Heart right ventricle (tissue), 16 donors: ENCODE measurements at regions not wholly inside any gene's neighbourhood (a gene's known extent, or its start where the extent isn't known, plus 50 kb on each side); places are given as distances from the start of the nearest gene placed in this dataset.

Experiments
- ATAC-seq, 8 donors: fragments of 200-7000 bp; cut with Tn5 transposase; one replicate each; pipeline ENCODE4 v1.9.1; 2020; ENCODE audit warnings: mild to moderate bottlenecking in 8 of 8, moderate library complexity in 8 of 8, moderate number of reproducible peaks in 1 of 8
- DNase-seq, 2 donors: peaks; one replicate each; pipeline ENCODE4 v3.0.0-alpha.2; 2020
- H3K27ac ChIP-seq, 10 donors: fragments of 200-600 bp; sonication (generic) in 2 of 10; one replicate each; pipeline versions ENCODE4 v1.5.0 to v1.8.0; 2020 to 2022; ENCODE audit warnings: mild to moderate bottlenecking in 3 of 10
- H3K27me3 ChIP-seq, 7 donors: fragments of 200-600 bp; one replicate each; pipeline ENCODE4 v1.8.0; 2021 to 2022; ENCODE audit warnings: mild to moderate bottlenecking in 2 of 7
- H3K36me3 ChIP-seq, 9 donors: fragments of 200-600 bp; sonication (generic) in 1 of 9; one replicate each; pipeline versions ENCODE4 v1.5.0 to v1.8.0; 2020 to 2022; ENCODE audit warnings: mild to moderate bottlenecking in 2 of 9
- H3K4me1 ChIP-seq, 9 donors: fragments of 200-600 bp; sonication (generic) in 1 of 9; one replicate each; pipeline versions ENCODE4 v1.5.0 to v1.8.0; 2020 to 2022; ENCODE audit warnings: mild to moderate bottlenecking in 4 of 9
- H3K4me3 ChIP-seq, 10 donors: fragments of 200-600 bp; sonication (generic) in 2 of 10; one replicate each; pipeline versions ENCODE4 v1.5.0 to v1.8.0; 2020 to 2022; ENCODE audit warnings: mild to moderate bottlenecking in 7 of 10, moderate library complexity in 2 of 10
- H3K9me3 ChIP-seq, 11 donors: fragments of 200-600 bp in 10 of 11; sonication (generic) in 2 of 11; one replicate each; pipeline versions ENCODE4 v1.5.0 to v1.8.0; 2013 to 2022; ENCODE audit warnings: mild to moderate bottlenecking in 2 of 11, control low read depth in 1 of 11, moderate library complexity in 1 of 11
- WGBS, 2 donors: extraction: QIAGEN DNeasy Blood & Tissue Kit; methylation state at CpG; one replicate each; pipeline ENCODE4 v1.1.7; 2013; ENCODE audit warnings: inconsistent platforms in 1 of 2; 5-methylcytosine and 5-hydroxymethylcytosine counted together
- intact Hi-C, 10 donors: fragments of 100-400 bp; cut with DNase I; formaldehyde crosslinking; loops; one replicate each; pipeline versions ENCODE4 v1.11.1 to v1.14.2; 2022
- TF ChIP-seq, protein P1 (sequence below), 9 donors: fragments of 200-600 bp; sonication (generic) in 2 of 9; IDR thresholded peaks; one replicate each; pipeline versions ENCODE4 v1.5.0 to v1.8.0; 2021 to 2022; ENCODE audit warnings: antibody characterized with exemption in 9 of 9, mild to moderate bottlenecking in 5 of 9, moderate library complexity in 1 of 9
- donor health status: Arrhythmogenic right ventricular cardiomyopathy.
- donor health status: ischemic (EF 13 %, LVEDD 7.1; RV severe dilation, severe dysfunction).
- donor health status: healthy with polysubstance abuse.
- donor health status: DM: no; HTN: yes; CAD: no.
- donor health status: DM: no; HTN: no; CAD: no.
- donor health status: ischemic (EF 25% LVEDD 6.9; RV normal size, moderate dysfunction).
- donor health status: ischemic (EF 25% LVEDD 5.7; RV mildly dilated, moderate dysfunction).
- donor health status: healthy.
- donor health status: DM: yes; HTN: yes; CAD: no.
- donor health status: Ischemic cardiomyopathy.
- donor health status: ischemic (EF 35%, LVEDD 5.7; RV mildly dilated, moderate dysfunction).
- donor health status: nonischemic (EF 11% LVEDD 7.7; RV severe dilation, severe dysfunction).
- donor health status: DM: yes; HTN: yes; CAD: no.
- donor health status: PGD.
- donor health status: ischemic (EF 29% LVEDD 5.4; RV normal size, mild dysfunction).
- donor health status: nonischemic (EF 23%, LVEDD 6.1; RV moderate dilation, normal function).

DNA sequence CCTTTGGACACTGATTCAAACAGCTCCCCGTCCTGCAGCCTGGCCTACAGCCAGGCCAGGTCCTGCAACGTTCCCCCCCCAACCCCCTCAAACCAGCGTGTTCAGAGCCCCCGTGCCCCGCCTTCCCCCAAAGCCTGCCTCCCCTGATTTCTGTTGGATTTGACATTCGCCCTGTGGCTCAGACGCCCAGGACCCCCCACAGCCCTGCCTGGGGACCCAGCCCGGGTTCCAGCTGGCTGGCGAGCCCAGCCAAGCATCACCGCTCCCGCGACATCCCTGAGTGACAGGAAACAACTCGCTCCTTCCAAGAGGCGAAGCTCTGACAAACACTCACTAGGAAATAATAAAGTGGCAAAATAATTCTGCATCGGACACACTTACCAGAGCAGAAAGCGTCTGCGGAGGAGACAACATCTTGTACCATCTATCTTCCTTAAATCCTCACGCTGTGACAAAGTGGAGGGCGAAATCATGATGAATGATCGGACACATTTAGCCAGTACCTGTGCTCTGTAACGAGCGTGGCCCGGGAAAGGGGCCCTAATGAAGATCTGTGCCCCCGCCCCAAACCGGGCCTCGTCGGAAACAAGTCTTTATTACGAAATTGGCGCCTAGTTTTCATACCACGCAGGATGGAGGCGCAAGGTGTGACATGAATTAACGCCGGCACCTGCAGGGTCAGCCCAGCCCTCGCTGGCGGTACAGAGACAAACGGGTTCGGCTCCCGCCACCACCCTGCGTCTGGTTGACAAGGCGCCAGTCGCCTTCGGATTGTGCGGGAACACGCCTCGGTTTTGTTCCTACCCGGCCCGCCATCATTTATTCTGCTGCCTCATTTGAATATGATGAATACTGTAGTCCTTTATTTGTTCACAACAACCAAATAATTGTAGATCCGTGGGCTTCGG is 91.0 kb upstream of the MVB12B start:
- TF ChIP-seq, protein P1, sequence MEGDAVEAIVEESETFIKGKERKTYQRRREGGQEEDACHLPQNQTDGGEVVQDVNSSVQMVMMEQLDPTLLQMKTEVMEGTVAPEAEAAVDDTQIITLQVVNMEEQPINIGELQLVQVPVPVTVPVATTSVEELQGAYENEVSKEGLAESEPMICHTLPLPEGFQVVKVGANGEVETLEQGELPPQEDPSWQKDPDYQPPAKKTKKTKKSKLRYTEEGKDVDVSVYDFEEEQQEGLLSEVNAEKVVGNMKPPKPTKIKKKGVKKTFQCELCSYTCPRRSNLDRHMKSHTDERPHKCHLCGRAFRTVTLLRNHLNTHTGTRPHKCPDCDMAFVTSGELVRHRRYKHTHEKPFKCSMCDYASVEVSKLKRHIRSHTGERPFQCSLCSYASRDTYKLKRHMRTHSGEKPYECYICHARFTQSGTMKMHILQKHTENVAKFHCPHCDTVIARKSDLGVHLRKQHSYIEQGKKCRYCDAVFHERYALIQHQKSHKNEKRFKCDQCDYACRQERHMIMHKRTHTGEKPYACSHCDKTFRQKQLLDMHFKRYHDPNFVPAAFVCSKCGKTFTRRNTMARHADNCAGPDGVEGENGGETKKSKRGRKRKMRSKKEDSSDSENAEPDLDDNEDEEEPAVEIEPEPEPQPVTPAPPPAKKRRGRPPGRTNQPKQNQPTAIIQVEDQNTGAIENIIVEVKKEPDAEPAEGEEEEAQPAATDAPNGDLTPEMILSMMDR (IDR thresholded peaks at IDR 0.05) = no peak
- no peak for DNase-seq
- H3K27ac ChIP-seq = no peak overlapping the region
- intact Hi-C loops = no loop called here
- no peaks in the 10 kb centered on the region for H3K9me3 ChIP-seq
- H3K36me3 ChIP-seq = no peaks in the 10 kb centered on the region
- ATAC-seq = no peak
- WGBS, 2 donors = 86 to 87% methylated on average over 49 of the region's 49 CpGs
- H3K27me3 ChIP-seq = peaks cover 0 to 4% (median 0%) of the 10 kb centered on the region in 7 donors
- no peaks in the 10 kb centered on the region for H3K4me1 ChIP-seq
- no peak overlapping the region for H3K4me3 ChIP-seq

DNA sequence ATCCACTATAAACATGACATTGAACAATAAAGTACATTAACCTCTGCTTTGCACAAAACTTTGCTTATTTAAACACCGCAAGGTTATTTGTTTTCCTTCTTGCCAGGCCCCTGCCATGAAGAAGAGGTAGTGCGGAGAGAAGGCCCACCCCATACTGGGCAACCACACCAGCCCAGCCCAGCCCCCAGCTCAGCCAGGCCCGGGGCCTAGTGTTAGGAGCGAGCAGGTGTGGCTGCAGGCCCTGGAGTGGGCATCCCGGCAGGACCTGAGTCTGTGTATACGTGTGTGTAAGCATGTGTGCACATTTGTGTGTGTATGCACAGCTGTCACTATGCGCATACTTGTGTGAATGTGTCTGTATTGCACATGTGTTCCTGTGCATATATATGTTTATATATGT is 90.4 kb upstream of the MVB12B start:
- ATAC-seq = no peak
- Histone ChIP-seq H3K4me3 (no peak overlapping the region), H3K27ac (no peak overlapping the region), H3K36me3 (no peaks in the 10 kb centered on the region), H3K4me1 (no peaks in the 10 kb centered on the region), H3K9me3 (no peaks in the 10 kb centered on the region), H3K27me3 (no peaks in the 10 kb centered on the region)
- DNase-seq = no peak
- intact Hi-C loops = no loop called here
- 90 to 92% methylated on average over 7 of the region's 7 CpGs for WGBS, 2 donors
- TF ChIP-seq, protein P1 (IDR thresholded peaks at IDR 0.05) = no peak

DNA sequence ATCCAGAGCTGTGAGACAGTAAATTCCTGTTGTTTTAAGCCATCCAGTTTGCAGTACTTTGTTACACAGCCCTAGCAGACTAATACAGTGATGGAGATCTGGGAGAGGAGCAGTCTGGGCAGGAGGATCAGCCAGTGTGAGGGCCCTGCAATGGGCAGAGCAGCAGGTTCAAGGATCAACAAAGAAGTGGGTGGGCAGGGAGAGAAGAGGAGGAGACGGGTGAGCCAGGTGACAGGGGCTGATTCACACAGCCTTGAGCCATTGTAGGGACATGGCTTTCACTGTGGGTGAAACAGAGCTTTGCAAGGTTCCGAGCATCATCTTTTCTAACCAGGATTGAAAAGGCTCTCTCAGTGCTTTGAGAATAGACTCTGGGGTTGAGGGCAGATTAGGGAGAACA is 88.2 kb upstream of the MVB12B start:
- no peaks in the 10 kb centered on the region for H3K27me3 ChIP-seq
- WGBS, 2 donors = 88 to 96% methylated on average over 2 of the region's 2 CpGs
- no peak overlapping the region for H3K27ac ChIP-seq
- intact Hi-C loops = no loop called here
- ATAC-seq = no peak
- H3K9me3 ChIP-seq = peaks cover 0 to 12% (median 0%) of the 10 kb centered on the region in 11 donors
- no peak for DNase-seq
- H3K4me1 ChIP-seq = no peaks in the 10 kb centered on the region
- no peaks in the 10 kb centered on the region for H3K36me3 ChIP-seq
- TF ChIP-seq, protein P1 (IDR thresholded peaks at IDR 0.05) = no peak
- no peak overlapping the region for H3K4me3 ChIP-seq

DNA sequence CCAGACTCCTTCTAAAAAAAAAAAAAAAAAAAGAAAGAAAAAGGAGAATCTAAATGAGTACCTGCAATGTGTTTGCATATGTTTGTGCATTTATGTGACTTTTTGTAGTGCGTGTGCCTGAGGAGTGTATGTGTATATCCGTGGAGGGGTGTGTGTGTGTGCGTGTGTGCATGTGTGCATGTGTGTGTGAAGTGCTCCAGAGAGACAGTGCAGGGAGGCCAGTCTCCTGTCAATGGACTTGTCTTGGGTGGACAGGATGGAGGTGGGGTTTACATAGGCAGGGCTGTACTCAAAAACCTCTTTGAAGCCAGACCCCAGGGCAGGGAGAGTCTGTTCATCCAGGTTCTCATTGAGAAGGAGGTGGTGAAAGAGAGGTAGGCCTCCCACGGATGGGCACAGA is 87.1 kb upstream of the MVB12B start:
- intact Hi-C loops = no loop called here
- Histone ChIP-seq H3K4me1 (no peaks in the 10 kb centered on the region), H3K36me3 (no peaks in the 10 kb centered on the region), H3K9me3 (peaks cover 0 to 23% (median 4%) of the 10 kb centered on the region in 11 donors), H3K27me3 (no peaks in the 10 kb centered on the region), H3K4me3 (no peak overlapping the region), H3K27ac (no peak overlapping the region)
- DNase-seq = no peak
- ATAC-seq = no peak
- TF ChIP-seq, protein P1 (IDR thresholded peaks at IDR 0.05) = no peak
- WGBS, 2 donors = 94 to 95% methylated on average over 4 of the region's 4 CpGs
